ENCODE measurements at regions not wholly inside any gene's neighbourhood (a gene's known extent, or its start where the extent isn't known, plus 50 kb on each side); places are given as distances from the start of the nearest gene placed in this dataset.

DNA sequence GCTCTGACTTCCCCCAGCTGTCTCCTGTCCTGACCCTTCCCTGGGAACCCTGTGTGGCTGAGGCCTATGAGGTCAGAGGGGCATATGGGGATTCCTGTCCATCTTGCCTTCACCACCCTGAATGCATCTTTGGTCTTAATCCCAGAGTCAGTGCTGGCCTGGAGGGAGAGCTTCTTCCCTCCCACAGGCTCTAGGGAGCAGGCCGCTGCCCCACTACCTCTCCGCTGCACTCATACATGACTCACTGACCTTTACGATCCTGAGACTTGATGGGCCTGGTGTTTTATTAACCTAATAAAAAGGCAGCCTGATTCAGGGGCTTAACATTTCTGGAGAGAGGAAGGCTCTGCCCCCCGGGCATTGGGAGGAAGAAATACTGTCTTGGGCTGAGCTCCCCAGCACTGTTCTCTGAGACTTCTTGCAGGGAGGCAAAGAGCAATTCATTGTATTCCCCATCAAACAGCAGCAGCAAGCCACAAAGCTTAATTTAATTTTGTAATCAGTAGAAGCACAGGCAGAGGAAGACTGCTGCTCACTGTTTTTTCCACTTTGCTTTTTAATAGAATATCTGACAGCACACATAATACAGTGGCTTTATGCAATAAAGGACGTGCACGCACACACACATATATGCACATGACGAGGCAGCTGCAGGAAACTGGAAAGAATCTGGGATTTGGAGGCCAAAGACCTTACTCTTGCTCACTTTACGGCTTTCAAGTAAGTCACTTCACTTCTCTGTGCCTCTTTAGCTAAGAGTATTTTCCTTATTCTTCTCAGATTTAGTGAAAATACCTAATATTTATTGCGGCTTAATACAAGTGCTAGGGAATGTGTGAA lies 89.2 kb upstream of the GRIK3 start:
- Histone ChIP-seq H3K4me1 (peaks cover 16% of the 10 kb centered on the region), H3K9me3 (no peaks in the 10 kb centered on the region), H3K27me3 (no peaks in the 10 kb centered on the region), H3K36me3 (no peaks in the 10 kb centered on the region), H3K4me3 (ENCODE audit: low read depth, low read length) (no peak overlapping the region)
- DNase-seq = peak; percentile 61
- TF ChIP-seq, protein P1, sequence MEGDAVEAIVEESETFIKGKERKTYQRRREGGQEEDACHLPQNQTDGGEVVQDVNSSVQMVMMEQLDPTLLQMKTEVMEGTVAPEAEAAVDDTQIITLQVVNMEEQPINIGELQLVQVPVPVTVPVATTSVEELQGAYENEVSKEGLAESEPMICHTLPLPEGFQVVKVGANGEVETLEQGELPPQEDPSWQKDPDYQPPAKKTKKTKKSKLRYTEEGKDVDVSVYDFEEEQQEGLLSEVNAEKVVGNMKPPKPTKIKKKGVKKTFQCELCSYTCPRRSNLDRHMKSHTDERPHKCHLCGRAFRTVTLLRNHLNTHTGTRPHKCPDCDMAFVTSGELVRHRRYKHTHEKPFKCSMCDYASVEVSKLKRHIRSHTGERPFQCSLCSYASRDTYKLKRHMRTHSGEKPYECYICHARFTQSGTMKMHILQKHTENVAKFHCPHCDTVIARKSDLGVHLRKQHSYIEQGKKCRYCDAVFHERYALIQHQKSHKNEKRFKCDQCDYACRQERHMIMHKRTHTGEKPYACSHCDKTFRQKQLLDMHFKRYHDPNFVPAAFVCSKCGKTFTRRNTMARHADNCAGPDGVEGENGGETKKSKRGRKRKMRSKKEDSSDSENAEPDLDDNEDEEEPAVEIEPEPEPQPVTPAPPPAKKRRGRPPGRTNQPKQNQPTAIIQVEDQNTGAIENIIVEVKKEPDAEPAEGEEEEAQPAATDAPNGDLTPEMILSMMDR (IDR thresholded peaks at IDR 0.05; ENCODE audit: low read depth, low read length) = no peak

- DNase-seq = peak; percentile 67
- Histone ChIP-seq H3K27me3 (no peaks in the 10 kb centered on the region), H3K36me3 (no peaks in the 10 kb centered on the region), H3K9me3 (no peaks in the 10 kb centered on the region), H3K4me1 (peaks cover 16% of the 10 kb centered on the region), H3K4me3 (ENCODE audit: low read depth, low read length) (peak overlapping the region; percentile 16; the same call in 1 of the 2 replicates)
- TF ChIP-seq, protein P1 (IDR thresholded peaks at IDR 0.05; ENCODE audit: low read depth, low read length) = no peak
Observed at GRCh38 chr1:37124501-37124900, 90.2 kb upstream of the GRIK3 start.

DNA sequence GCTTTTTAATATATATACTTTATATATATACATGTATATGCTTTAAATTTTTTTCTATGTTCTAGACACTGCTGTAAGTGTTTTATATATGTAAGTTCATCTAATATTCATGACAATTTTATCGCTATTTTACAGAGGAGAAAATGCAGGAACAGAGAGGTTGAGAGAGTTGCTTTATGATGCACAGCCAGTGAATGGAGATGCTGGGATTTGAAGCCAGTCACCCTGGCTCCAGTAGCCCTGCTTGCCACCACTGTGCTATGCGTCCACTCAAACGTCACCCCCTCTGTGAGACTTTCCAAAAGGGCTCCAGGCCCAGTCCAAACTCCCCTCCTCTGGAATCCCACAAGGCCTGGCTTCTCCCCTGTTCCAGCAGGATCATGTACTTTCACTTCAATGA lies 91.0 kb upstream of the GRIK3 start:
- H3K4me3 ChIP-seq (ENCODE audit: low read depth, low read length) = no peak overlapping the region
- no peaks in the 10 kb centered on the region for H3K9me3 ChIP-seq
- H3K27me3 ChIP-seq = no peaks in the 10 kb centered on the region
- no peak for DNase-seq
- H3K4me1 ChIP-seq = peaks cover 16% of the 10 kb centered on the region
- H3K36me3 ChIP-seq = no peaks in the 10 kb centered on the region
- TF ChIP-seq, protein P1 (IDR thresholded peaks at IDR 0.05; ENCODE audit: low read depth, low read length) = no peak

DNA sequence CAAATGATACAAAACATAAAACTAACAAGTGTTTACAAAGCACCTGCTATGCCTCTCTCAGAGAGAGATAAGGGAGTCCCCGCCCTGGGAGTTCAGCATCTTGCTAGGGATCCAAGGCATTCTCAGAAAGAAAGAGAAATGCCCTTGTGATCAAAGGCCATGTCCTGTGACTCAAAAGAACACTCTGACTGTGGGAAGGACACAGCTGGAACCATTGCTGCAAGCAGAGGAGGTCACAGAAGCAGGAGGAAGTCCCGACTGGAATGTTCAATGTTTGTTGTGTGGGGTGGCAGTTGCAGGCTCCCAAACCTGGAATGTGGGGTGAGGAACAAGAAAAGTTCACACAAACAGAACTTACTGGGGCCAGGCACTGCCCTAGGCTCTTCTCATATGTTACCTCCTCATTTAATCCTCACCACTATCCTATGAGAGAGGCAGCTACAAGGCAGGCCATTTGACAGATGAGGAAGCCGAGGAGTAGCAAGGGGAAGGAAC lies 93.0 kb upstream of the GRIK3 start:
- no peak overlapping the region for H3K4me3 ChIP-seq (ENCODE audit: low read depth, low read length)
- H3K4me1 ChIP-seq = peaks cover 16% of the 10 kb centered on the region
- no peaks in the 10 kb centered on the region for H3K9me3 ChIP-seq
- H3K36me3 ChIP-seq = no peaks in the 10 kb centered on the region
- TF ChIP-seq, protein P1 (IDR thresholded peaks at IDR 0.05; ENCODE audit: low read depth, low read length) = no peak
- DNase-seq = no peak
- H3K27me3 ChIP-seq = no peaks in the 10 kb centered on the region

DNA sequence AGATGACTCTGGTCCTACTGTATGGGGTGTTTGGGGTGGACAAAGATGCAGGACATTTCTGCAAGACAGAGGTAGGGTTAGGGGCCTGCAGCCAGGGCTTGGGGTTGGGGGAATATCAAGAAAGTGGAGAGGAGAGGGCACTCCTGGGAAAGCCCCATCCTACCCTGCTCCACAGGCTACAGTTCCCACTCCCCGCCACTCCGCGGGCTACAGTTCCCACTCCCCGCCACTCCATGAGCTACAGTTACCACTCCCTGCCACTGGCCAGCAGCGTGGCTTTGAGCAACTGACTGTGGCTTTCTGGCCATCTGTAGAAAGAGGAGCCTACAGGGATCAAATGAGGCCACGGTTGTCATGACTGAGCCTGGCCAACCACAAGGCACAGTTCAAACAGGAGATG lies 93.8 kb upstream of the GRIK3 start:
- no peak for DNase-seq
- Histone ChIP-seq H3K4me1 (peaks cover 10% of the 10 kb centered on the region), H3K36me3 (no peaks in the 10 kb centered on the region), H3K4me3 (ENCODE audit: low read depth, low read length) (no peak overlapping the region), H3K27me3 (no peaks in the 10 kb centered on the region), H3K9me3 (no peaks in the 10 kb centered on the region)
- TF ChIP-seq, protein P1 (IDR thresholded peaks at IDR 0.05; ENCODE audit: low read depth, low read length) = no peak
